ENCODE measurements at regions not wholly inside any gene's neighbourhood (a gene's known extent, or its start where the extent isn't known, plus 50 kb on each side); places are given as distances from the start of the nearest gene placed in this dataset.

DNA sequence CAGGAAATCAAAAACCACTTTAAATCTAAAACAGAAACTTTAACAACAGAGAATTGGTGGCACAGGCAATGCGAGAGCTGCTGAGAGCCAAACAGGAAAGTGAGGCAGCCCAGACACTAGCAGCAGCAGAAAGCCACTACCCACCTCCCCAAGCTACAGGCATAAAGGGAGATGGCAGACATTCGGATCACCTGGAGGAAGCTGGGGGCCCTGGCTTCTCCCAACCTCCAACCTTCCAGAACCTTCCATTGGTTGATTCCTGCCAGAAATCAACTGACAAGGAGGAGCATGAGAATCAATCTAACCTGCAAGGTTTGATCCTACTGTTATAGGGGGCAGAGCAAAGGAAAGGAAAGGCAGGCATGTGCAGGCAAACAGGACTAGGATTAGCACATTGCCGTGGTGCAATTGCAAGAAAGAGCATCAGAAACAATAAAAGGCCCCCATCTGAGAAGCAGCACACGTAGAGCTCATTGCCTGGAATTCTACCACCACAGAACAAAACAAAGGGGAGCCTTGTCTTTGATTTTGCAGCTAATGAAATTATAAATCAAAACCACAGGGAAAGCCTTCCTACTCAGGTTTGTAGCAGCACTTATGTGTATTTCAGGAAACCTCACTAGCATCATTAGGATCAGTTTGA is 427.3 kb upstream of the RASGEF1B start:
- in situ Hi-C loops (cut with MboI; ENCODE audit: low sequenced_read_pairs) = no loop called here

DNA sequence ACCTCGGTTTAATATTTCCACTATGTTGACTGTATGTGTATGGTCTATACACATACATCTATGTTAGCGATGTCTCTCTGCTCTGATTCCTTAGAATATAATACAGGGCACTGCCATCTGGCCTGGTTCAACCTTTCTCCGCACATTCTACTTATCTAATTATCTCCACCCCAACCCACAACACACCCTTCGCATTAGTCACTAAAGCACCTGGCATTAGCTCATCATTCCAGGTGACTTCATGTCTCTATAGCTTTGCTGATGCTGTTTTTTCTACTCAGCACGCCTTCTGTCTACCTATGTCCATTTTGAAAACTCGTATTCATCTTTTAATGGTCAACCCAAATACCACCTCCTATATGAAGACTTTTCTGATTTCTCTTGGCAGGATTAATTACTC is 425.2 kb upstream of the RASGEF1B start:
- in situ Hi-C loops (cut with MboI; ENCODE audit: low sequenced_read_pairs) = no loop called here

DNA sequence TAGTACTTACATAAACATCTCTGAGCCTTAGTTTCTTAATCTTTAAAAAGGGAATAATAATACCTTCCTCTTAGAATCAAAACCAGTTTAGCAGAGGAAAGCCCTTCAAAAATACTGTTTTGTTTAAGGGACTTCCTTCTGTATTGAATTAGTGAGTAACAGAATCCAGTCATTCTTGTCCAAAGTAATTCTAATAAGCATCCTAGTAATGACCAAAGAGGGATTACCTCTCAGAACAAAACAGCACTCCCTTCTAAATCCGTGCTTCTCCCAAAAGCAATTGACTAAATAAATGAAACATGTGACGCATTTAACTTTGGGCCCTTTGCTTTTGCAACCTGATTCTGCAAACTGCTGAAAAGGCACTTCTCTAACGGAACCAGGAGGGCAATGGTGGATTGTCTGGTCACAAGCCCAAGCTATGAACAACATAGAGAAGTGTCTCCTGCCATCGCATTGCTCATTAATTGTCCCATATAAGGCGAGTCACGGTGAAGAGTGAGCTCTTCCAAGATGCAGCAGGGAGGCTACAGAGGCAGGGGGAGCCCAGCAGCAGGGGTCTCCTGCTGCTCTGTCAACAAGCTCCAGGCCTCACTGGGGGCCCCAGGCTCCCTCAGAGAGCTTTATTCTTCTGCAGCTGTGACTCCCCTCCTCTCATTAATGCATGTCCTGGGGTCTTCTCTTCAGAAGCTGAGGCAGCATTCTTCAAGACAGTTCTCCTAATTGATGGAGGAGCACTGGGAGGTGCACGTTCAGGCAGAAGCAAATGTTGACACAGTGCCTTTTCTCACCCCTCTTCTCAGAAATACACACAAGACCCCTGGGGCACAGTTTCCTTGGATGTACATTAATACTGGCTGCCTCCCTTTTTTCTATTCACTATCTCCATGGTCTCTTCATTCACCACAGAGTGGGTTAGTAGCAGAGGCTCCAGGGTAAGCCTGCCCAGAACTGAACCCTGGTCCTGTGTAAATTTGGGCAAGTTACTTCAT is 419.6 kb upstream of the RASGEF1B start:
- in situ Hi-C loops (cut with MboI; ENCODE audit: low sequenced_read_pairs) = no loop called here

DNA sequence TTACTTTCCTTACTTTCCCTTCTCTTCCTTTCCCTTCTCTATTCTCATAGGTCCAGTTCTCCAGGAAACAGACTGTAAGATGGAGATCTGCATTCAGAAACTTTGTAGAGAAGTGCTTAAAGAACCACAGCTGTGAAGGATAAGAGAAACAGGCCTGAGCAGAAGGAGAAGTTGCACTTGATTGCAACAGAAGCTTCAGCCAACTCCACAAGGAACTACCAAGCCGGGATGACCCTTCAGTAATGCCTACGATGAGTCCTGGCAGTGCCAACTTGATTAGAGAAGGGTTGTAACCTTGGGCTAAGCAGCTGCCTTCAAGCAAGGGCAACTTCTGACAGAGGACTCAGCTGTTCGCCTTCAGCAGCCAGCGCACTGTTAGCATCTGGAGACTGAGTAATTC is 413.3 kb upstream of the RASGEF1B start:
- in situ Hi-C loops (cut with MboI; ENCODE audit: low sequenced_read_pairs) = no loop called here

DNA sequence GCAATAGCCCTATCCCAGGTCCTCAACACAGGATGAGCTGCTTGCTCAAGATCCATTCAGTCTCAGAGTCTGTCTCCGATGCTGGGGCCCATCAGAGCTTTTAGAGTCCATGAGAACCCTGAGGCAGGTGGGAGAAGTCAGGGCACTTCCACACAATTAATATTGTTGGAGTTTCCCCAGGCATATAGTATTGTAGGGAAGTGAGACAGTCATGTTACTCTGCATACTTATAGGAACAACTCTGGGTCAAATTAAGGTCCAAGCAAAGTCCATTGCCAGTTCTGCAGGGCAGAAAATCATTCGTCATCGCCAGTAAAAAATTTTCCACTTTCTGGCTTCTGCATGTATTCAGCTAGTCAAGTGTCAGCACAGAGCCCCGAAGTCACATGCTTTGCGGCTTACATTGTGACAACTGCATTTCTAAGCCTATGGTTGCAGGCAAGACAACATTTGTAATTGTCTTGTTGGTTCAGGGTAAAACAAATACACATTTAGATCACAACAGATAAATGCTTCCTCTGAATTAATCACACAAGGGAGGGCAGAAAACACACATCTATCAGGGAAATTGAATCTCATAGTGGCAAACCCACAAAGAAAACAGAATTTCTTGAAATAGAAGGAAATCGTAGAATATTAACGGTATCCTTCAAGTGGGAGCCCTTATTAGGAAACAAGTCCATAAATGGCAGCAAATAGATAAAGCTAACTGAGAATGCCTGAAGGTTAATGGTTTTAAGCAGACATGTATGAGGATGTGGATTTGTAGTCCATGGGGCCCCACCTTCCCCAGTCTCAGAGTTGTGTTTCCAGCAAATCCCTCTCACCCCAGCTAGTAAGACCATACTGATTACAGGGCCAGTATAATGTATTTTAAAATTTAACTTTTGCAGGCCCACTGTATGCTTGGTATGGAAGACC is 412.1 kb upstream of the RASGEF1B start:
- in situ Hi-C loops (cut with MboI; ENCODE audit: low sequenced_read_pairs) = no loop called here

DNA sequence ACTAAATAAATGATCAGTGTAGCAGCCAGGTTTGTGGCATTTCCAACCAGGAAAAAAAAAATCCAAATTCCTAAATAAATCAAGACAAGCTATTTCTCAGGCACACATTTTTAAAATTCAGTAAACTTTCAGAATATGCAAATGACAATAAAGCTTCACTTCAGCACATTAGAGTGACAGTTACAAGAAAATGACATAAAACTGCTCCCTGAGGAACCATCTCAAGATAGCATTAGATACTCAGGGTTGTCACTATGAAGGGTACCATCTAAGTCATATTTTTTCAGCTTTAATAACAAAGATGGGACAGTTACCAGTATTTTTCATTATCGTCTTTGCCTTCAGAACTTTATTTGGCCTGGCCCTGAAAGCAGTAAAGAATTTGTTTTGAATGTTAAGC is 411.3 kb upstream of the RASGEF1B start:
- in situ Hi-C loops (cut with MboI; ENCODE audit: low sequenced_read_pairs) = no loop called here

DNA sequence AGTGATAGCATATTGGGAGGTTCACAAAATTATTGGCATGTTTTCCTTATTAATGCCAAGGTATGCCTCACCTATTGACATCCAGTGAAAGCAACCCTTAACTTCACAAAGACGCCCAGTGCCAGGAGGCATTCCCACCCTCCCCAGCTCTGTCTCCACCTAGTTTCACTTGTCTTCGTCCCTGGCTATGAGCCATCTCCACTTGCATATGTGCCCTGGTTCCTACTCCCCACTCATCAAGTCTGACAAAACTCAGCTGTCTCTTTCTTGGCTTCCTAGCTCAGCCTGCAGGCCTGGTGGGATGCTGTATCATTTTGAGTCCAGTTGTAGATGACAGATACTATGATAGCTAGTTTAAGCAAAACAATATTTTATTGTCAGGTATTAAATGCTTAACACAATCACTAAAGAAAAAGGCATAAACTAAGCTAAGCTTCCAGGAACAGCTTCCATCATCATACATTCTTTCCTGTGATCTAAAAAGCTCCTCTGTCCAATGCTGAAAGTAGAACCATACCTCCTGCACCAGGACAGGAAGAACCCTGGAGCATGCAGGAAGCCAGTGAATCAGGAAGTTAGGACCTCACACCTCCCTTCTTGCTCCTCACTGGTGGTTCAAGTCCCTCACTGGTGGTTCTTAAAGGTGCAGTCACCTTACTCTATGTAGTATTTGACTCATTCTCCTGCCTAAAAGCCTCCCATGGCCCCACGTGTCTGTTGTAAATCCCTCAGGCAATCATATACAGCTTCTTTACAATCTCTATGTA is 410.3 kb upstream of the RASGEF1B start:
- in situ Hi-C loops (cut with MboI; ENCODE audit: low sequenced_read_pairs) = no loop called here

DNA sequence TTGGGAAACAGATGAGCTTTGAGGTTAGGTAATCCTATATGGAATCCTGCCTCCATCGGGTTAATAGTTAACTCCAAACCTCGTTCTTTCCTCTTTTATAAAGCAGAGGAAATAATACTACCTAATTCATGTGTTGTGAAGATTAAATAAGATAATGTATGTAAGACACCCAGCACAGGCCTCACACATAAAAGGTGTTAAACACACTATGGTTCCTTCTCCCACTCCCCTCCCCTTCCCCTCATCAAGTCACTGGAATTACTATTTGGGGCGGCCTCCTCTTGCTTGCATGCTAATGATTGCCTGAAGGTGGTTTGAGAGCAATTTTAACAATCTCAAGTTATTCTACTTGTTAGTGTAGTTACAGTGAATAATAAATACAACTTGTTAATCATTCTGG is 404.4 kb upstream of the RASGEF1B start:
- in situ Hi-C loops (cut with MboI; ENCODE audit: low sequenced_read_pairs) = no loop called here

DNA sequence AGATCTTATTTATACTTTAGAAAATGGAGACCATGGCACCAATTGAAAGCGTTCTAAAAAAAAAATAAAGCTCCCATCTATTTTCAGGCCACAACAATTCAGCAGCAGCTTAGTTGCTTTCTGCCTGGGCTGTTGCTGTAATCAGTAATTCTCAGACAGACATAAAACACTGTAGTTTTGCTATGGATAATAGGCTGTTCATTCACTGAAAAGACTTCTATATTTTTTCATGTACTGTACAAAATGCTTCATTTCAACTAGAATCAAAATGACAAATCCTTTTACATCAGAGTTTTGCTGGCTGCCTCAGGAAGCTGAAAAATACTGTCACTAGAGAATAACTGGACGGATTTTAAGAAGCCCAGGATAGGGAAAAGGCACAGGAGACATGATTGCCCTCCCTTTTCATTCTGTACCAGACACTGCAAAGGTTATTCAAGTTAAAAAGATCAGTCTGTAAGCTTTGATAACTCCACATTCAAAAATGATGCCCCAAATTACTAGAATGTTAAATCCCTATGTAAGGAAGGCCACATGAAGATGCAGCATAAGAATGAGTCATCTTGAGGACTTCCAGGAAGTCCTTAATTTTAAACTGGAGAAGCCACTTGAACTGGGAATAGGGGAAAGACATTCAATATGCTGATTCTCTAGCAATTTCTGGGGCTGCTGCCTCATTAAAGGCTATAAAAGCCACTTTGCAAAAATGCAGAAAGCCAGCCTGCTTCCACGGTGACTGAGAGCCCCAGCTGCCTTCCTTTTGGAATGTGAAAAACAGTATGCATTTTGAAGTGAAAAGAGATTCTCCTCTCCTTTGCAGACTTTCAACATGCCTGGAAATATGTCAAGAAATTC is 403.2 kb upstream of the RASGEF1B start:
- in situ Hi-C loops (cut with MboI; ENCODE audit: low sequenced_read_pairs) = no loop called here

DNA sequence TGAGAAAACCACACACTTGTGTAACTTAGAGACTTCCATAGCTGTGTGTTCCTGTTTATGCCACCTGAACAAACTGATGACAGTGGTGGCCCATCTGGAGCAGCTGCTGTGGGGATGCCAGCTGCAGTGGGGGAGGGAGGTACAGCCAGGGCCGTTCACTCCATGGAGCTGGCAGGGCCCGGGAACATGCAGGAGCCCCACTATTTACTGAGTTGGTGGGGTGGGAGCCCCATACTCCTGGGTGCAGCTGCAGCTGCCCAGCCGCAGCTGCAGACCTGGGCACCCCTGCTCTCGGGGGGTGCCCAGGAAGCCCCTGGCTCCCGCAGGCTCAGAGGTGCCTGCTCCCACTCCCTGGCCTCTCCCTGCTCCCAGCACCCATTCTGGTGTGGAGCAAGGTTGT is 398.6 kb upstream of the RASGEF1B start:
- in situ Hi-C loops (cut with MboI; ENCODE audit: low sequenced_read_pairs) = no loop called here

DNA sequence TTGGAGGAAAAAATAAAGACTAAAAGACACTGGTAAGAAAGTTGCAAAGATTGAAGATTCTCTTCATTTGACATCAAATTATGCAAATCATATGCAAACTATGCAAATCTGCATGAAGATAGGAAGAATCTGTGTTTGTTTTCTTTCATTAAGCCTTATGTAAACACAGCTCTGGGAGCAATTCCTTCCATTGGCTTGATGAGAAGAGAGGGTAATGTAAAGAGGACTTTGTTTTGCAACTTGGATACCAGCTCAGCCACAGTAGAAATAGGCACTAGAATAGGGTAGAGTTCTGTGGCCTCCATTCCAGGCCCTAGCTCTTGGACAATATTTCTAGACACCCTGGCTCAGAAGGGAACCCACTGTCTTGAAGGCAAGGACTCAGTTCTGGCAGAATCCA is 388.4 kb upstream of the RASGEF1B start:
- in situ Hi-C loops (cut with MboI; ENCODE audit: low sequenced_read_pairs) = no loop called here

DNA sequence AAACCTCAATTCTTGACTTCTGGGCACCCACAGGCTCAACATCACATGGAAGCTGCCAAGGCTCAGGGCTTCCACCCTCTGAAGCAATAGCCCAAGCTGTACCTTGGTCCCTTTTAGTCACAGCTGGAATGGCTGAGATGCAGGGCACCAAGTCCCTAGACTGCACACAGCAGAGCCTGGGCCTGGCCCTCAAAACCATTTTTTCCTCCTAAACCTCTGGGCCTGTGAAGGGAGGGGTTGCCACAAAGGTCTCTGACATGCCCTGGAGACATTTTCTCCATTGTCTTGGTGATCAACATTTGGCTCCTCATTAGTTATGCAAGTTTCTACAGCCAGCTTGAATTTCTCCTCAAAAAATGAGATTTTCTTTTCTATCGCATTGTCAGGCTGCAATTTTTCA is 382.7 kb upstream of the RASGEF1B start:
- in situ Hi-C loops (cut with MboI; ENCODE audit: low sequenced_read_pairs) = no loop called here

DNA sequence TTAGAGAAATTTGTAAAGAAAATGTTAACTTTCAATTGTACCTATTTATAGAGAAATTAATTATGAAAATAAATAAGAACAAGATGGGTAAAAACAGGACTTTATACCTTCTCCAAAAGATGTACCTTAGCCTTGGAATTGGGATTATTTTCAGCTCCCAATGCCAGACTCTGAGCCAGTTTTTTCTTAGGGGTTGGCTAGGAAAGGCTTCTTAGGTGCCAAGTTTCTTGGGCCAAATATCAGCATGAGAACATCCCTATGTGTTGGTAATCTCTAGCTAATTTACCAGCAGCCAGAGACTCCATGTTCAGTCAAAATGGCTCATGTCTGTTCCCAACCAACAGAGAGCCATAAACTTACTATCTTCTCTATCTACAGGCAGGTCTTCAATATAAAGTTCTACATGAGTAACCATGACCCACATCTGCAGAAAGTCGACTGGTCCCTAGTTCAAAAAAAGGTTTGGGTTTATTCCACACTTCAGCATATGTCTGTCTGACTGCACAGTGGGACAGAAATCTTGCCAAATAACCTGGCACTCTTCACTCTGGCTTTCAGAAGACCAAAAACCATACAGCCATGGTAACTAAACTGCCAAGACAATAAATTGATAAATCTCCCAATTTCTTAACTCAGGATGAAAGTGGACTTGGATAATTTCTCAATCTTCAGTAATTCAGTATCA is 380.5 kb upstream of the RASGEF1B start:
- in situ Hi-C loops (cut with MboI; ENCODE audit: low sequenced_read_pairs) = no loop called here

DNA sequence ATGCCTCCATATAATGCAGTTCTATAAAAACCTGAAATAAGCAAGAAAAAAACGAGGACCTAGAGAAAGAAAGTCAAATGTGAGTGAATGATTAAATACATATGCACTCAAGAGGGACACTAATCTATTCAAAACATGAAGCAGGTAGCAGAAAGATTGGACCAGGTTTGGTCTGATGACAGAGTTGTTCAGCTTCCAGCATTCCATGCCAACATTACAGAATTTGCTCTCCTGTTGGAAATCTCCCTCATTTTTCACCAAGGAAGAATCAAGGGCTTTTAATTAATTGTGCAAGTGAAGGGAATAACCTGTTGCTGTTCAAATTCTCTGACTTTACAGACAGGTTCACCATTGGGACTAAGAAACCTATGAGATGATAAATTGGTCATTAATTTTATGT is 379.0 kb upstream of the RASGEF1B start:
- in situ Hi-C loops (cut with MboI; ENCODE audit: low sequenced_read_pairs) = no loop called here

DNA sequence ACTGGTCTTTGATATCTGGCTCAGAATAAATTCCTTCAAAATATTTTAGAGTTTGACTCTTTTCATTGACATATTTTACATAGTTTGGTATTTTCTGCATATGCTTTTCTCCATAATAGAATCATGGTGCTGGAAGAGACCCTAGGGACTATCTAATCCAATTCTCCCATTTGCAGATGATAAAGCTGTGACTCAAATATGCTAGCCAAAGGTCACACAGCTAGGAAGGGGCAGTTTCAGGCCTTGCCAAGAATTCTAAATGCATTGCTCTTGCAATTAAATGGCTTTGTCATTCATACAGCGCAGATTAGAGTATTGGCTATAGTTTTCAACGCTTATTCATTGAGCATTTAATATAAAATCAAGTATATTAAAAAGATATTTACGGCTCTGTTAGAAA is 374.1 kb upstream of the RASGEF1B start:
- in situ Hi-C loops (cut with MboI; ENCODE audit: low sequenced_read_pairs) = loop anchor here (25.0 kb wide), 1 partner anchor 383 kb away; the partner anchor contains the start of gene RASGEF1B

DNA sequence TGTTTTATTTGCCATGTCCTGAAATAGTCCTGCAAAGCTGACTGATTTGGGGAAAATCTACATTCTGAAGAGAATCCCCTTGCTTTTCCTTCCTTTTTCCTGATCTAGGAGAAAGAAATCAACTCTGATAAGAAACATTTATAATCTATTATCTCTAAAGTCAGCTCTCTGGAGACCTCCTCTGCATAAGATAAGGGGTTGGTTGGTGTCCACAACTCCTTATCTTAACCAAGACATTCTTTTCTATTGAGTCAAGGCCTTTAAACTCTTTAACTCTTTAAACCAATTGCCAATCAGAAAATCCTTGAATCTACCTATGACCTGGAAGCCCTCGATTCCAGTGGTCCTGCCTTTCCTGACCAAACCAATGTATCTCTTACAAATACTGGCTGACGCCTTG is 373.6 kb upstream of the RASGEF1B start:
- in situ Hi-C loops (cut with MboI; ENCODE audit: low sequenced_read_pairs) = loop anchor here (25.0 kb wide), 1 partner anchor 383 kb away; the partner anchor contains the start of gene RASGEF1B

DNA sequence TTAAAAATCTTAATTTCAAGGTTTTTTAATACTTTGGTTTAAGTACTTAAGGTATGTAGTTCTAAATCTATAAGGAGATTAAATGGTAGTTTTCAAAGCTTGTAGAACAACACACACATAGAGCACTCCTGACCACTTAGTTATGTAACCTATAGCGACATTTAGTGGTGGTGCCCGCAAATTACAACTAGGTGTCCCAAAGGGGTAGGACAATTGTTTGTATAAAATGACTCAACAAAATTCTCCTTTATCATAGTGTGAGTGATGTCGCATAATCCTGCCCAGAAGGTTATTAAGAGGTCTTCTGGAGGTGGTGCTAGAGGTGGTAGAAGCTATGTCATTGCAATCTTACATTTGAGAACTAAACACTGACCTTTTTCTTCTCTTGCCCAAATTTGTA is 373.0 kb upstream of the RASGEF1B start:
- in situ Hi-C loops (cut with MboI; ENCODE audit: low sequenced_read_pairs) = loop anchor here (25.0 kb wide), 1 partner anchor 382 kb away; the partner anchor contains the start of gene RASGEF1B

DNA sequence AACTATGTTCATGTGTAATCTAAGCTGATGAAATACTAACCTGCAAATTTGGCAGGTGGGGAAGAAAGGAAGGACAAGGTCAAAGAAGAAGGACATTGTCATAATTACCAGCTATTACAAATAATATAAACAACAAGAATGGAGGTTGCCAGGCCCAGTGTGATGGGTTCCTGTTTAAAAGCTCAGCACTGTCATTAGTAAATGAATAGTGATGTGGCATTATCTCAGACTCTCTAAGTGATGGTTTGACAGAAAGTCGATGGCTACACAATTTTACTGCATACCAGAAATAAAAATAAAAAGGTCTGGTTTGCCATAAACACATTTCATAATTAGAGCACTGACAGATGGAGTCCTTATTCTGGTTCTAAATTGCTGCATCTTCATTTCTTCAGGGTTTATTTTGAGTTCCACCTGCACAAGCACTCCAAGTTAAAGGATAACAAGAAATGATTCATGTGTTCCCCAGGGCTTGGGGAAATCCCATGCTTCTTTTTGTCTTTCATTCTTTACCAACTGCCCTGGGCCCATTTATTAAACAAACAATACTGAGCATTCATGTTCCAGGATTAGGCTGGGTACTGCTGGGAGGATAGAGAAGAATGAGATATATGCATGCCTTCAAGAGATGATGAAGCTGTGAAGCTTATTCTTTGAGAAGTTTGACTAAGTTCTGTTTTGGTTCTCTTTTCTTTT is 367.8 kb upstream of the RASGEF1B start:
- in situ Hi-C loops (cut with MboI; ENCODE audit: low sequenced_read_pairs) = loop anchor here (10.0 to 25.0 kb wide), 2 partner anchors 377 to 435 kb away; partner anchors contain the start of gene RASGEF1B

Data from HL-60/S4 treated with phorbol 12-myristate 13-acetate at 8.2 ng/mL for 4 days and 3 days (cell line).